ENCODE measurements at regions not wholly inside any gene's neighbourhood (a gene's known extent, or its start where the extent isn't known, plus 50 kb on each side); places are given as distances from the start of the nearest gene placed in this dataset.
"Not testable (repeated sequence)": the region's sequence is repeated elsewhere in the genome, so short reads cannot be mapped to it uniquely, and the experiment has no call there.

DNA sequence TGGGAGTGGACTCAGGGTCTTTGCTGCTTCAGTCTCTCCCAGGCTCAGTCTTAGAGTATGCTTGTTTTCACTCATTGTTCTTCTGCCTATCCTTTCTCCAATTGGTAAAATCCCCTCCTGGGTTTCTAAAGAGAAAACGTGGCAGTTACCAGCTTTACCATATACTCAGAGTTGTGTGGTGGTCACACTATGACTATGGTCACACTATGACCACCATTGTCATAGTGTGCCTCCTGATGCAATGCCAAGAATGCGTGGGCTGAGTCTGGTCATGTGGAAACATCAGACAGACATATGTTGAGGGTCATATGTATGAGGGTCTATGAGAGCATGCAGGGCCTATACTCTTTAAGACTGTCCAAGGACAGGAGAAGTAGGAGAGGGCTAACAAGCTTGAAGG, 326.5 kb upstream of the PRR16 start:
- DNase-seq (ENCODE audit: low read depth in 4 of 4, low spot score in 2 of 4) = no peak

DNA sequence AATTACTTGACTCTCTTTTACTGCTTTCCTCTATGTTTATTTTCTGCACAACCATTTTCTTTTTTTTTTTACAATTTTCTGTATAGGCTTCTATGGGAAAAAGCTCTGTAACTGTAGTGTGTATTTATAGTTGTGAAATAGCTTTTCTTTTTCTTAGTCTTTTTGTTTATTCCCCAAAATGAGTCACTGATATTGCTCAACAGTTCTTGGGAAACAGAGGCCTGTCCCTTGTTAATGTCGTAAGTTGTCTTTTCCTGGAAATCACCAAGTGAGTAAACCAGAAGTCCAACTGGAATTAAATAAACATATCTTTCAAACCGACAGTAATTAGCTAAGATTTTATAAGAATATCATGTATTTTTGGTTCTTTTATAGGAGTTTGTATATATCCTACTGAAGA, 325.1 kb upstream of the PRR16 start:
- no peak for DNase-seq (ENCODE audit: low read depth in 4 of 4, low spot score in 2 of 4)

- no peak for DNase-seq (ENCODE audit: low read depth in 4 of 4, low spot score in 2 of 4)
Observed at GRCh38 chr5:120140501-120140900, 323.6 kb upstream of the PRR16 start.

DNA sequence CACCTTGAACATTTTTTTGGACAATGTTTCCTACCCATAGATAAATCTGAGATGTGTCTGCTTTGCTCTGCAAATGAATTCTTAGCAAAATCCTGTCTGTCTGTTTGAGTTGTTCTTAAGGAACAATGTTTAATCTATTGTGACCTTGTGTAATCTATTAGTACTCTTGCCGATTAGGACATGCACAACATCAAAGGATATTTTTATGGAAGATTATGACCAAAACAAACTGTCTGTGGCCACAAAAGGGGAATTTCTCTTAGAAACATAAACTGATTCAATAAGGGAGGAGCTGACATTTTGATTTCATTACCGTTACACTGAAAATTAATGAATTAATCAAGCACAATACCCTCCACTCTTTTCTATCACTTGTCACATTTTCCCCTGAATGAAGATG, 323.0 kb upstream of the PRR16 start:
- no peak for DNase-seq (ENCODE audit: low read depth in 4 of 4, low spot score in 2 of 4)

DNA sequence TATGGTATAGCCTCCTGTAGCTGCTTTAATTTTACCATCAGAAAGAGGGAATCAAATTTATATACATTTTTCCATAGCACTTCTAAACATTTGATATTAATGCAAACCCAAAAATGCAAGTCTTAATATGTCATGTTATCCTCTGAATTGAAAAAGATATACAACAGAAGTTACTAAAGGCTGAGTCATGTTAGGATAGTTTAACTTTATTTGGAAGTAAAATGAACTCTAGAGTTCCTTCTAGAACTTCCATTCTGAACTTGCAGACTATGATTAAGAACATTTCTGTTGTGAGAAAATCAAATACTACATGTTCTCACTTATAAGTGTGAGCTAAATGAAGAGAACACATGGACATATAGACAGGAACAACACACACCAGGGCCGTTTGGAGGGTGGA, 317.3 kb upstream of the PRR16 start:
- no peak for DNase-seq (ENCODE audit: low read depth in 4 of 4, low spot score in 2 of 4)

GRCh38 chr5:120147911-120148310, 316.2 kb upstream of the PRR16 start:
- not testable (repeated sequence) for DNase-seq (ENCODE audit: low read depth in 4 of 4, low spot score in 2 of 4)

- no peak for DNase-seq (ENCODE audit: low read depth in 4 of 4, low spot score in 2 of 4)
Observed at GRCh38 chr5:120150770-120151169, 313.3 kb upstream of the PRR16 start.

DNA sequence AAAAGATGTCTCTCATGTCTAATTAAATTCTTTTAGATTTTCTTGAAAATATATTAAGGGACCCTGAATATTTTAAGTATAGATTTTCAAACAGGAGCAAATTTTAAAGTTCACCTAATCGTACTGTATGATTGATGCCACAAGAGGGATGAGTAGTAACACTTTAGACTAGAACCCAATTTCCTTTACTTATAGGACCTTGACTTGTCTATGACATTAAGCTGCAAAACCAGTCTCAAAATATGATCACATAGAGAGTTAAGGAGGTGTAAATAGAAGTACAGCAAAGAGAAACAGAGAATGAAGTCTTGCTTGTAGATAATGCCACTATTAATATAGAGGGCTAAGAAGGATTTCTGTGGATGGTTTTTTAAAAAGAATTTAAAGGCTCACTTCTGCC, 312.9 kb upstream of the PRR16 start:
- no peak for DNase-seq (ENCODE audit: low read depth in 4 of 4, low spot score in 2 of 4)

DNA sequence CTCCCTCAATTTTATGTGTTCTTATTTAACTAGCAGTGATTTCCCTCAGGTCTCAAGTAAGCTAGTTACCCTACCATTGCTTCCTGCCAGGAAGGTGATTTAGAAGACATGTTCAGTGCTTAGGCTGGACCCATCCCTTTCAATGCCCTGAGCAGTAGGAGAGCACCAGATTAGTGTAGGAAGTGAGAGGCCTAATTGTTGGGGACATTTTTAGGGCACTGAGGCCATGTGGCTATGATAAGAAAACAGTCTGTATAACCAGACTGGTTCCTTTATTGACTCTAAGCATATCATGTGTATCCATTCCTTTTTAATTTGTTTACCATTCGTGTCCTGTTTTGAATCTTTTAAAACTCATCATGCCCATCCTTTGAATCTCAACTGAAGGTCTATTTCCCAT, 312.3 kb upstream of the PRR16 start:
- no peak for DNase-seq (ENCODE audit: low read depth in 4 of 4, low spot score in 2 of 4)

GRCh38 chr5:120152472-120152871, 311.6 kb upstream of the PRR16 start:
- DNase-seq (ENCODE audit: low read depth in 4 of 4, low spot score in 2 of 4) = no peak

- no peak for DNase-seq (ENCODE audit: low read depth in 4 of 4, low spot score in 2 of 4)
Observed at GRCh38 chr5:120152931-120153330, 311.2 kb upstream of the PRR16 start.

GRCh38 chr5:120153551-120153950, 310.5 kb upstream of the PRR16 start:
- no peak for DNase-seq (ENCODE audit: low read depth in 4 of 4, low spot score in 2 of 4)

GRCh38 chr5:120155873-120156272, 308.2 kb upstream of the PRR16 start:
- DNase-seq (ENCODE audit: low read depth in 4 of 4, low spot score in 2 of 4) = no peak

- DNase-seq (ENCODE audit: low read depth in 4 of 4, low spot score in 2 of 4) = no peak
Observed at GRCh38 chr5:120158211-120158610, 305.9 kb upstream of the PRR16 start.

DNA sequence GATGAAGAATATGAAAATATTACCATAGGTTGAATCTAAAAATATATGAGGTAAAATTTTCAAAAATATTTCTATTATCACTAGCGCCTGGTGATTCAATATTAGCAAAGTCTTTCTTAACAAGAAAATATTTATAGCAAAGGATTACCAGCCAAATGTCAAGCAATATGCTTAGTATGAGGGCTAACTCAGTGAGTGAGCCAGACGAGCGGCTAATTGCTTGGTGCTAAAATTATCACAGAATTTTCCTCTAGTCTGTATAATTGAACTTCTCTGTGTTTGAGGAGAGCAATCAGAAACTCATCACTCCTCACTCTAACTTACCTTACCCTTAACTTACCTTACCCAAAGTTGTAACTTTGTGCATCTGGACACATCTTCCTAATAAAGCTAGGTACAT, 304.9 kb upstream of the PRR16 start:
- DNase-seq (ENCODE audit: low read depth in 4 of 4, low spot score in 2 of 4) = no peak

GRCh38 chr5:120160124-120160895, 303.8 kb upstream of the PRR16 start:
- DNase-seq (ENCODE audit: low read depth in 4 of 4, low spot score in 2 of 4) = no peak

DNA sequence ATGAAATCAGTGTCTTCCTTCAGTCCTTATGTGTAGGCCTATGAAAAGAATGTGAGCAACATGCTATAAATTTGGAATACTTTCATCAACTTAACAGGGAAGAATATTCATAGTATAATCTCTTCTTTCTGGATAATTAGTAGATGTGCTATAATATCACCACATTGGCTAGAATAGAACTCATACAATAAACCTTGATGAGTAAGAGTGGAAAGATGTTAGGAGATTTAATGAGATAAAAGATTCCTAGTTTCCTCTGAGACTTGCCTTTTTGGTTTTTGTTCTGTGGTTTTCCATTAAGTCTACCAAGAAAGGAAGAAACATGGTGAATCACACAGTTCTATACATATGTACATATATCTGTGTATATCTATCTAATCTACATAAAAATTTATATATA, 301.8 kb upstream of the PRR16 start:
- DNase-seq (ENCODE audit: low read depth in 4 of 4, low spot score in 2 of 4) = no peak

DNA sequence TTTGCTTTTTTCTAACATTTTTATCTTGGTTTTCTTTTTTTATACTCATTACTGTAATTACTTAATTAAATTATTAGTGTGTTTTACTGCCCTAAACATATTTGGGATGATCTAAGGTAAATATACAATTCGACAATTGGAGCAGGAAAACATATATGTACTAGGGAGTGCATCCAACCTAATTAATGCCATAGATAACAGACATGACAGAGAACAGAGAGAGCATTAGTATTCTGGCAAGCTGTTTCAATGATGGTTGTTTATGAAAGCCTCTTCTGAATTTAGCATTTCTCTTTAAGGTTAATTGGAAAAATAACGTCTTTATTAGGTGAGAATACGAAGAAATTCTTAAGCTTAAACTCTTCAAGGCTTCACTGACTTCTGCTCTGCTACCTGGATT, 300.1 kb upstream of the PRR16 start:
- DNase-seq (ENCODE audit: low read depth in 4 of 4, low spot score in 2 of 4) = no peak

DNA sequence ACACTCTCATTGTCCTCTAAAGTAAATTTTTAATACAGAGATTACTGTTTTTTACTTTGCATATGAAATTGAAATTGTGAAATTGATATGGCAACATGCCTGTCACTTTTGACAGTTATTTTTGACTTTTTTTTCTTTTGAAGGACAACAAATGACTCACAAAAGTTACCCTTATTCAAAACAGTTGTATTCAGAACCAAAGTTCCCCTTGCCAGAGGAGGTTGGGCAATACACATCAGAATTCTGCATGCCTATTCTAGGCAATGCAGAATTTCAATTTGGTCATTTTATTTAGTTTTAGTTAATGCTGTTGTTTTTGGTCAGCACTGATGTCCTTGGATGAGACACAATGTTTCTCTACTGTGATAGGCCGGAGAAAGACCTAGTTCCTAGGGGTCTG, 299.1 kb upstream of the PRR16 start:
- DNase-seq (ENCODE audit: low read depth in 4 of 4, low spot score in 2 of 4) = no peak

DNA sequence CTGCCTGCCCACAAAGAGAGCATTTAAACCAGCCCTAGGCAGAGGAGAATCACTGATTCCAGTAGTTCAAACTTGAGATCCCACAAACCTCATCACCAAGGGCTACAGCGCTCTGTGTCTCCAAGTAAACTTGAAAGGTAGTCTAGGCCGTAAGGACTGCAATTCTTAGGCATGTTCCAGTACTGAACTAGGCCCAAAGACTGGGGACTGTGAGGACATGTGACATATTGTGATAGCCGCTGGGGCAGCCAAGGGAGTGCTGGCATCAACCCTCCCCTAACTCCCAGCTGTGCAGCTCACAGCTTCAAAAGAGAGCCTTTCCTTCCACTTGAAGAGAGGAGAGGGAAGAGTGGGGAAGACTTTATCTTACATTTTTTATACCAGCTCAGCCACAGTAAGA, 291.0 kb upstream of the PRR16 start:
- no peak for DNase-seq (ENCODE audit: low read depth in 4 of 4, low spot score in 2 of 4)

DNA sequence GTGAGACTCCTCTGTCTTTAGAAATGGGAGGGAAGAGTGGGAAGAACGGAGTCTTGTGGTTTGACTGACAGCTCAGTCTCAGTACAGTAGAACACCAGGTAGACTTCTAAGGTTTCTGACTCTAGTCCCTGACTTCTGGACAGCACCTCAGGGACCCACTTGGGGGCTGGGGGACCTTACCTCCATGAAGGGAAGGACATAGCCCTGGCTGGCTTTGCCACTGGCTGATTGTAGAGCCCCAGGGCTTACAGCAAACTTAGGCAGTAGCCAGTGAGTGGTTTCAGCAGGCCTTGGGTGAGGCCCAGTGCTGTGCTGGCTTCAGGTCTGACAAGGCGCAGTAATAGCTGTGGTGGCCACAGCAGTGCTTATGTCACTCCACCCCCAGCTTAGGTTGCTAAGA, 290.0 kb upstream of the PRR16 start:
- DNase-seq (ENCODE audit: low read depth in 4 of 4, low spot score in 2 of 4) = no peak

DNA sequence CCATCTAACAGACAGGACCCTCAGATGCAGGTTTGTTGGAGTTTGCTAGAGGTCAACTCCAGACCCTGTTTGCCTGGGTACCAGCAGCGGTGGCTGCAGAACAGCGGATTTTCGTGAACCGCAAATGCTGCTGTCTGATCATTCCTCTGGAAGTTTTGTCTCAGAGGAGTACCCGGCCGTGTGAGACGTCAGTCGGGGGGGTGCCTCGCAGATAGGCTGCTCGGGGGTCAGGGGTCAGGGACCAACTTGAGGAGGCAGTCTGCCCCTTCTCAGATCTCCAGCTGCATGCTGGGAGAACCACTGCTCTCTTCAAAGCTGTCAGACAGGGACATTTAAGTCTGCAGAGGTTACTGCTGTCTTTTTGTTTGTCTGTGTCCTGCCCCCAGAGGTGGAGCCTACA, 282.9 kb upstream of the PRR16 start:
- DNase-seq (ENCODE audit: low read depth in 4 of 4, low spot score in 2 of 4) = not testable (repeated sequence)

GRCh38 chr5:120194650-120195049, 269.4 kb upstream of the PRR16 start:
- DNase-seq (ENCODE audit: low read depth in 4 of 4, low spot score in 2 of 4) = not testable (repeated sequence)

Data from left renal cortex interstitium (tissue), 4 donors.